Trophoblast cell (in vitro differentiated cells and primary cell): ENCODE measurements at regions not wholly inside any gene's neighbourhood (a gene's known extent, or its start where the extent isn't known, plus 50 kb on each side); places are given as distances from the start of the nearest gene placed in this dataset.

Source experiments
- DNase-seq, 2 donors: peaks; one replicate each; pipeline ENCODE4 v3.0.0-alpha.2; 2016
- H2AFZ ChIP-seq: 2 replicates; pipeline ENCODE4 v1.6.1; 2013; ENCODE audit warnings: low read length, moderate library complexity, mild to moderate bottlenecking; ENCODE audit not compliant: insufficient read depth, poor library complexity
- H2AK5ac ChIP-seq: 2 replicates; pipeline ENCODE4 v1.6.1; 2013; ENCODE audit warnings: mild to moderate bottlenecking, low read length
- H2BK120ac ChIP-seq: 2 replicates; pipeline ENCODE4 v1.6.1; 2013; ENCODE audit warnings: low read length, mild to moderate bottlenecking, moderate library complexity; ENCODE audit not compliant: insufficient read depth, poor library complexity
- H2BK12ac ChIP-seq: 2 replicates; pipeline ENCODE4 v1.6.1; 2013; ENCODE audit warnings: mild to moderate bottlenecking, low read length, moderate library complexity
- H2BK5ac ChIP-seq: 2 replicates; pipeline ENCODE4 v1.6.1; 2013; ENCODE audit warnings: low read length, low read depth, moderate library complexity, mild to moderate bottlenecking; ENCODE audit not compliant: poor library complexity
- H3K14ac ChIP-seq: 2 replicates; pipeline ENCODE4 v1.6.1; 2013; ENCODE audit warnings: mild to moderate bottlenecking, low read length
- H3K18ac ChIP-seq: 2 replicates; pipeline ENCODE4 v1.6.1; 2013; ENCODE audit warnings: mild to moderate bottlenecking, low read length
- H3K23ac ChIP-seq: 2 replicates; pipeline ENCODE4 v1.6.1; 2013; ENCODE audit warnings: low read length
- H3K27ac ChIP-seq: 2 replicates; pipeline ENCODE4 v1.5.1; 2013; ENCODE audit warnings: low read depth, mild to moderate bottlenecking, inconsistent platforms, low read length, moderate library complexity
- H3K27me3 ChIP-seq: 2 replicates; pipeline ENCODE4 v1.6.1; 2013; ENCODE audit warnings: inconsistent platforms, mild to moderate bottlenecking, low read length, moderate library complexity; ENCODE audit not compliant: insufficient read depth
- H3K36me3 ChIP-seq, 2 experiments: 1 replicate in 1 of 2; 2 replicates in 1 of 2; pipeline ENCODE4 v1.6.1; 2013; ENCODE audit warnings: low read length in 2 of 2, mild to moderate bottlenecking in 2 of 2, moderate library complexity in 1 of 2; ENCODE audit not compliant: insufficient read depth in 2 of 2, control insufficient read depth in 1 of 2
- H3K4ac ChIP-seq: 2 replicates; pipeline ENCODE4 v1.6.1; 2013; ENCODE audit warnings: low read depth, mild to moderate bottlenecking, low read length, moderate library complexity
- H3K4me1 ChIP-seq, 2 experiments: 1 replicate in 1 of 2; 2 replicates in 1 of 2; pipeline ENCODE4 v1.6.1; 2013; ENCODE audit warnings: low read length in 2 of 2, mild to moderate bottlenecking in 2 of 2, moderate library complexity in 1 of 2; ENCODE audit not compliant: insufficient read depth in 2 of 2, control insufficient read depth in 1 of 2
- H3K4me2 ChIP-seq: 2 replicates; pipeline ENCODE4 v1.6.1; 2013; ENCODE audit warnings: inconsistent platforms, mild to moderate bottlenecking, low read length, moderate library complexity
- H3K4me3 ChIP-seq: 2 replicates; pipeline ENCODE4 v1.5.1; 2013; ENCODE audit warnings: mild to moderate bottlenecking, low read depth, low read length, inconsistent platforms
- H3K79me1 ChIP-seq: one replicate; pipeline ENCODE4 v1.6.1; 2013; ENCODE audit warnings: low read length
- H3K79me2 ChIP-seq: 2 replicates; pipeline ENCODE4 v1.6.1; 2013; ENCODE audit warnings: low read length, mild to moderate bottlenecking; ENCODE audit not compliant: control insufficient read depth, insufficient read depth, poor library complexity
- H3K9ac ChIP-seq: 2 replicates; pipeline ENCODE4 v1.6.1; 2013; ENCODE audit warnings: mild to moderate bottlenecking, low read length
- H3K9me3 ChIP-seq: 2 replicates; pipeline ENCODE4 v1.6.1; 2013; ENCODE audit warnings: low read depth, mild to moderate bottlenecking, control low read depth, inconsistent platforms, low read length; ENCODE audit not compliant: insufficient read depth
- H4K12ac ChIP-seq: 2 replicates; pipeline ENCODE4 v1.6.1; 2013; ENCODE audit warnings: low read depth, mild to moderate bottlenecking, low read length, moderate library complexity
- H4K8ac ChIP-seq: 2 replicates; pipeline ENCODE4 v1.6.1; 2013; ENCODE audit warnings: low read depth, mild to moderate bottlenecking, low read length, moderate library complexity
- H4K91ac ChIP-seq: one replicate; pipeline ENCODE4 v1.6.1; 2013; ENCODE audit warnings: low read depth, mild to moderate bottlenecking, low read length, moderate library complexity
- WGBS: extraction: QIAGEN DNeasy Blood & Tissue Kit; methylation state at CpG from one replicate; pipeline ENCODE4 v1.1.7; 2013; ENCODE audit warnings: missing lambda C conversion rate; ENCODE audit not compliant: insufficient read length, insufficient coverage; ENCODE audit errors: extremely low coverage; 5-methylcytosine and 5-hydroxymethylcytosine counted together

DNA sequence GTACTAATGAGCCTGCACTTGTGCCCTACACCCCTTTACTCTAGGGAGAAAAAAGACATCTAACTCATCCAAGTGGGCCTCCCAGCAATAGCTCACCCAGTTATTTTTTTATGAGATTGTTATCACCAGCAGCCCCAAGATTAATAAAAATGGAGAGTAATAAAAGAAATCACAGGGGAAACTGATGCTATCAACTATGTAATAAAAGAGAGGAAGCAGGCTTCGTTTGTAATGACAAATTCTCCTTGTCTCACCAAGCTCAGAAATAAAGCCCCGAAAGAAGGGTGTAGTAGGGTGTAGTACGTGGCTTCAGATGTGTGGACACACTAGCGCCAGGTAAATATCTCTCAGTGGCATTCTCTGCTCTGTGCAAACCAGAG lies 204.9 kb downstream of the USP12 start:
- no peak overlapping the region for H2BK5ac ChIP-seq
- no peak overlapping the region for H4K12ac ChIP-seq
- no peaks in the 10 kb centered on the region for H3K36me3 ChIP-seq
- H3K79me2 ChIP-seq, result no peaks in the 10 kb centered on the region
- H3K23ac ChIP-seq, result no peak overlapping the region
- H3K9ac ChIP-seq, result no peak overlapping the region
- no CpG with 5 or more reads among the region's 4 CpGs for WGBS
- no peak overlapping the region for H2AFZ ChIP-seq
- no peak for DNase-seq
- H3K14ac ChIP-seq, result no peak overlapping the region
- no peaks in the 10 kb centered on the region for H3K79me1 ChIP-seq
- no peak overlapping the region for H4K91ac ChIP-seq
- no peaks in the 10 kb centered on the region for H3K4me1 ChIP-seq
- no peak overlapping the region for H3K27ac ChIP-seq
- H2BK12ac ChIP-seq, result no peak overlapping the region
- no peaks in the 10 kb centered on the region for H3K27me3 ChIP-seq
- H2BK120ac ChIP-seq, result no peak overlapping the region
- no peak overlapping the region for H3K4me2 ChIP-seq
- H3K18ac ChIP-seq, result no peak overlapping the region
- H3K9me3 ChIP-seq, result no peaks in the 10 kb centered on the region
- no peak overlapping the region for H4K8ac ChIP-seq
- H2AK5ac ChIP-seq, result no peak overlapping the region
- H3K4ac ChIP-seq, result no peak overlapping the region
- H3K4me3 ChIP-seq, result no peak overlapping the region

GRCh38 chr13:26965952-26966700 lies 205.5 kb downstream of the USP12 start:
- no peak overlapping the region for H4K91ac ChIP-seq
- no peak overlapping the region for H2BK12ac ChIP-seq
- no peak overlapping the region for H2AFZ ChIP-seq
- H3K79me2 ChIP-seq, result no peaks in the 10 kb centered on the region
- H3K4me2 ChIP-seq, result no peak overlapping the region
- no peak overlapping the region for H4K12ac ChIP-seq
- H2BK5ac ChIP-seq, result no peak overlapping the region
- no peaks in the 10 kb centered on the region for H3K27me3 ChIP-seq
- no peaks in the 10 kb centered on the region for H3K4me1 ChIP-seq
- no peak overlapping the region for H2AK5ac ChIP-seq
- no peaks in the 10 kb centered on the region for H3K79me1 ChIP-seq
- no peak overlapping the region for H3K9ac ChIP-seq
- WGBS, result no CpG with 5 or more reads among the region's 22 CpGs
- H3K36me3 ChIP-seq, result no peaks in the 10 kb centered on the region
- DNase-seq, result no peak
- H3K27ac ChIP-seq, result no peak overlapping the region
- no peak overlapping the region for H4K8ac ChIP-seq
- no peaks in the 10 kb centered on the region for H3K9me3 ChIP-seq
- H3K4me3 ChIP-seq, result no peak overlapping the region
- H3K4ac ChIP-seq, result no peak overlapping the region
- H3K23ac ChIP-seq, result no peak overlapping the region
- no peak overlapping the region for H3K14ac ChIP-seq
- no peak overlapping the region for H2BK120ac ChIP-seq
- no peak overlapping the region for H3K18ac ChIP-seq

DNA sequence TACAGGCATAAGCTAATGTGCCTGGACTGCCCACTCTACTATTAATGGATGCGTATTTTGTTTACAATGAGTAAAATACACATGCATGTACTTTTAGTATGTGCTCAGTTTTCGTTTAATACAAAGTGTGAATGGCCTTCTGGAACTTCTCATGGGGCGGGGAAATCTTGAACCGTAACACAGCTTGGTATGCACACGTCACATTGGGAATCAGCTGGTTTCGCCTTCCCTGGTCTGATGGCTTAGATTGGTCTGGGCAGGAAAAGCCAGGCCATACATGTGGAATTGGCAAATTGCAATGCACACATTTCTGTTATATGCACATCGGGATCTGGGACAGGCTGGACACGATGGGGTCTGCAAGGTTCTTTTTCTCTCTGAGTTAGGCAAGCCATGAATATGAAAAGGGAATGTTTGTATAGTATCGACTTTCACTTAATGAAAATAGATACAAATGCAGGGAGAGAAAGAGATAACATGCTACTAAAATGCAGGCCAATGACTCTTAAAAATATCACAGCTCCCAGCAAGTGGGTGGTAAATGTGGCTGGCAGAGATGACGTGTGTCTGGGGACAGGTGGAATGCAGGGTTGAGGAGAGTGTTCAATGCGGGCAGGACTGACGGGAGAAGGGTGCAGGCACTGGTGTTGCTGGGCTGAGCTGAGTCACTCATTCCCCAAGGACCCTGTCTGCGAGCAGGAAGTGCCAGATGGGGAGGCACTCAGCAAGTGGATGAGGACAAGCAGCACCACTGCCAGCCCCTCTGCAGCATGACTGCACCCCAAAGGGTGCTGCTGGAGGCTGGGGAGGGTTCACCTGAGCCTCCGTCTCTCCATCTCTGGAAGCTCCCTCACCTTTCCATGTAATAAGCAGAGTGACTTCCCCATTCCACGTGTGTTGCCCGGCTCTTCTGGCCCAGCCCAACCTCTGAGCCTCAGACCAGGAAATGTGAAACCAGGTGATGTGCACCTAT lies 204.0 kb upstream of the GPR12 start:
- H3K36me3 ChIP-seq, result no peaks in the 10 kb centered on the region
- no peak overlapping the region for H3K4me3 ChIP-seq
- H3K27ac ChIP-seq, result no peak overlapping the region
- no CpG with 5 or more reads among the region's 16 CpGs for WGBS
- no peak overlapping the region for H2AK5ac ChIP-seq
- H3K79me1 ChIP-seq, result no peaks in the 10 kb centered on the region
- no peak overlapping the region for H3K14ac ChIP-seq
- H3K79me2 ChIP-seq, result no peaks in the 10 kb centered on the region
- no peak overlapping the region for H2BK5ac ChIP-seq
- peak; percentile 44 to 66 for DNase-seq
- no peak overlapping the region for H3K18ac ChIP-seq
- no peak overlapping the region for H4K8ac ChIP-seq
- no peak overlapping the region for H3K23ac ChIP-seq
- no peak overlapping the region for H3K4me2 ChIP-seq
- H4K91ac ChIP-seq, result no peak overlapping the region
- peaks cover 2% of the 10 kb centered on the region for H3K9me3 ChIP-seq
- H3K27me3 ChIP-seq, result no peaks in the 10 kb centered on the region
- H4K12ac ChIP-seq, result no peak overlapping the region
- H2BK120ac ChIP-seq, result no peak overlapping the region
- no peak overlapping the region for H3K4ac ChIP-seq
- H3K9ac ChIP-seq, result no peak overlapping the region
- no peak overlapping the region for H2BK12ac ChIP-seq
- no peak overlapping the region for H2AFZ ChIP-seq
- no peaks in the 10 kb centered on the region for H3K4me1 ChIP-seq

GRCh38 chr13:26962671-26963070 lies 202.1 kb upstream of the GPR12 start:
- H3K27ac ChIP-seq, result no peak overlapping the region
- no peak overlapping the region for H4K12ac ChIP-seq
- no peak overlapping the region for H2AK5ac ChIP-seq
- H3K14ac ChIP-seq, result no peak overlapping the region
- H3K36me3 ChIP-seq, result no peaks in the 10 kb centered on the region
- H3K23ac ChIP-seq, result no peak overlapping the region
- H2BK120ac ChIP-seq, result no peak overlapping the region
- no peak overlapping the region for H3K4ac ChIP-seq
- H2BK12ac ChIP-seq, result no peak overlapping the region
- no peak overlapping the region for H3K4me2 ChIP-seq
- H3K79me1 ChIP-seq, result no peaks in the 10 kb centered on the region
- no peaks in the 10 kb centered on the region for H3K79me2 ChIP-seq
- peaks cover 2% of the 10 kb centered on the region for H3K9me3 ChIP-seq
- no peaks in the 10 kb centered on the region for H3K27me3 ChIP-seq
- no peak overlapping the region for H4K8ac ChIP-seq
- no peaks in the 10 kb centered on the region for H3K4me1 ChIP-seq
- no CpG with 5 or more reads among the region's 2 CpGs for WGBS
- H2AFZ ChIP-seq, result no peak overlapping the region
- no peak overlapping the region for H3K4me3 ChIP-seq
- H4K91ac ChIP-seq, result no peak overlapping the region
- H2BK5ac ChIP-seq, result no peak overlapping the region
- H3K18ac ChIP-seq, result no peak overlapping the region
- no peak overlapping the region for H3K9ac ChIP-seq
- no peak for DNase-seq
